ENCODE measurements at regions not wholly inside any gene's neighbourhood (a gene's known extent, or its start where the extent isn't known, plus 50 kb on each side); places are given as distances from the start of the nearest gene placed in this dataset.
A peak's percentile ranks its signal among the peaks of the same experiment; 100 is the strongest.

DNA sequence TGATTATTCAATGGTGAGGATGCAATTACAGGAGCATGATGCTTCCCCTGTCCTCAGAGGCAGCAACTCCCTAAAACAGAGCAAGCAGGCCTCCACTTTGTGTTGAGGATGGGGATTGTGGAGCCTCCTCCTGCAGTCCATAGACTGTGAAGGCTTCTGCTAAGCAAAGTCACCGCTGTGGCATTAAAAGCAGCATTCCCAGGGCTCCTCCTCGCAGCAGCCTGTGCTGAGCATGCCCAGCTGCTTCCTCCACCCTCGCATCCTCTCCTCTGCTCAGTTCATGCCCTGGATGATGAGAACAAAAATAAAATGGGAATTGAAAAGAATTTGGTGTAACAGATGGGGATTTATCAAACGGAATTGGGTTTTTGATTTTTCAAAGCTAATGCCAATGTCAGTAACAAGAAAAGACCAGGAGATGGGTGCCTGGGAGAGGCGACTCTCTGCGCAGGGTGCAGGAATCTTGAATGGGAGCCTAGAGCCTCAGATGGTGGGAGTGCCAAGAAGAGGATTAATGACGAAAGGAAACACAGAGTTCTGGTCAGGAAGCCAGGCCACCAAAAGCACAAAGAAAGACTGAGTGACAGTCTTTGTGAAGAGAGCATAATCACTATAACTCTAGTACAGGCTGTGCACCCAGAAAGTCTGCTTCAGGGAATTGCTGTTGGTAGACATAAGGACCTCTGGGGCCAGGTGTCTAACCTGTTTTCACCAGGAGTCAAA, 347.6 kb downstream of the TPBG start:
- Histone ChIP-seq H3K27me3 (no peaks in the 10 kb centered on the region), H3K9me3 (peaks cover 0 to 10% (median 0%) of the 10 kb centered on the region in 4 donors), H3K4me3 (no peak overlapping the region), H3K27ac (no peak overlapping the region), H3K36me3 (no peaks in the 10 kb centered on the region), H3K4me1 (no peaks in the 10 kb centered on the region)
- peak in 1 of 2 donors; percentile 46 for ATAC-seq (ENCODE audit: low FRiP score in 2 of 2)
- WGBS, 2 donors = 57 to 63% methylated on average over 6 to 7 of the region's 7 CpGs
- TF ChIP-seq POLR2A (IDR thresholded peaks at IDR 0.05) (no peak), POLR2AphosphoS5 (IDR thresholded peaks at IDR 0.05) (no peak), EP300 (IDR thresholded peaks at IDR 0.05) (no peak)
- TF ChIP-seq, protein P1, sequence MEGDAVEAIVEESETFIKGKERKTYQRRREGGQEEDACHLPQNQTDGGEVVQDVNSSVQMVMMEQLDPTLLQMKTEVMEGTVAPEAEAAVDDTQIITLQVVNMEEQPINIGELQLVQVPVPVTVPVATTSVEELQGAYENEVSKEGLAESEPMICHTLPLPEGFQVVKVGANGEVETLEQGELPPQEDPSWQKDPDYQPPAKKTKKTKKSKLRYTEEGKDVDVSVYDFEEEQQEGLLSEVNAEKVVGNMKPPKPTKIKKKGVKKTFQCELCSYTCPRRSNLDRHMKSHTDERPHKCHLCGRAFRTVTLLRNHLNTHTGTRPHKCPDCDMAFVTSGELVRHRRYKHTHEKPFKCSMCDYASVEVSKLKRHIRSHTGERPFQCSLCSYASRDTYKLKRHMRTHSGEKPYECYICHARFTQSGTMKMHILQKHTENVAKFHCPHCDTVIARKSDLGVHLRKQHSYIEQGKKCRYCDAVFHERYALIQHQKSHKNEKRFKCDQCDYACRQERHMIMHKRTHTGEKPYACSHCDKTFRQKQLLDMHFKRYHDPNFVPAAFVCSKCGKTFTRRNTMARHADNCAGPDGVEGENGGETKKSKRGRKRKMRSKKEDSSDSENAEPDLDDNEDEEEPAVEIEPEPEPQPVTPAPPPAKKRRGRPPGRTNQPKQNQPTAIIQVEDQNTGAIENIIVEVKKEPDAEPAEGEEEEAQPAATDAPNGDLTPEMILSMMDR (IDR thresholded peaks at IDR 0.05) = no peak
- no peak for DNase-seq

DNA sequence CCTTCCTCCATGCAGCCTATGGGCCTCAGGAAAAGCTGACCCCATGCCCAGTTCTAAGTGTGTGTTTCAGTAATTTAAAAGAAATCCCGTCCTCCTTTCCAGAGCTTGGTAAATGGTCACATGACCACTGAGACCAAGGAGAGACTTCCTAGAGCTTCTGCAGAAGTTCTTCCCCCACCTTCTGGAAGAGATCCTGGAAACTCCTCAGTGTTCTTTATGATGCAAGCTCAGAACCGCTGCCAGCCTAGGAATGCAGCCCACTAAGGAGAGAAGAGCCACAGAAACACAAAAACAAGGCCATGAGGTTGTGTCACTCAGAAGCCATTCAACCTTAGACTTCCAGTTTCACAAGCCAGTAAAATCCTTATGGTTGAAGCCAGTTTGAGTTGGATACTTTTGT, 348.4 kb downstream of the TPBG start:
- ATAC-seq (ENCODE audit: low FRiP score in 2 of 2) = peak in 1 of 2 donors; percentile 63

DNA sequence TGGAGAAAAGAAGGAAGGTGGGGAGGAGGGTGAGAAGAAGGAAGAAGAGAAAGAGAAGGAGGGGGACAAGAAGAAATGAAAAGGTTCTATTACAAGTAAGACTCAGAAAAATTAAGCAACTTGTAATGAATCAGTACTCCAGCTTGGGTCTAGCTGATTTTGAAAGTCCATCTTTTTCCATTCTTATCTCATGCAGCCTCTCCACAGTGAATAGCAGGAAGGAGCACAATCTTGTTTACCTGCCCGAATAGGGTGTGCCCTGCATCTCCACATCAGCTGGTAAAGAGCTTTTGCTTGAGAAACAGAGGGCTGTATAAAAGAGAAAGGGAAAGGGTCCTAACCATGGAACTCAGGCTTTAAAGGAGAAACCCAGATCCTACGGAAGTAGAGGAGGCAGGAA, 348.8 kb downstream of the TPBG start:
- no peaks in the 10 kb centered on the region for H3K4me1 ChIP-seq
- H3K27me3 ChIP-seq = no peaks in the 10 kb centered on the region
- no peak for ATAC-seq (ENCODE audit: low FRiP score in 2 of 2)
- no peak for TF ChIP-seq POLR2AphosphoS5 (IDR thresholded peaks at IDR 0.05)
- TF ChIP-seq, protein P1 (IDR thresholded peaks at IDR 0.05) = no peak
- no peak for TF ChIP-seq POLR2A (IDR thresholded peaks at IDR 0.05)
- no peak for TF ChIP-seq EP300 (IDR thresholded peaks at IDR 0.05)
- H3K36me3 ChIP-seq = no peaks in the 10 kb centered on the region
- H3K9me3 ChIP-seq = peaks cover 0 to 10% (median 0%) of the 10 kb centered on the region in 4 donors
- H3K27ac ChIP-seq = no peak overlapping the region
- H3K4me3 ChIP-seq = no peak overlapping the region
- WGBS, 2 donors = 42 to 62% methylated on average over 2 of the region's 2 CpGs
- DNase-seq = no peak

More for the DNA sequence above, 348.4 kb downstream of the TPBG start:
- no peaks in the 10 kb centered on the region for H3K4me1 ChIP-seq
- H3K4me3 ChIP-seq = no peak overlapping the region
- DNase-seq = no peak
- H3K27ac ChIP-seq = no peak overlapping the region
- TF ChIP-seq EP300 (IDR thresholded peaks at IDR 0.05) (no peak), POLR2A (IDR thresholded peaks at IDR 0.05) (no peak), POLR2AphosphoS5 (IDR thresholded peaks at IDR 0.05) (no peak)
- TF ChIP-seq, protein P1 (IDR thresholded peaks at IDR 0.05) = no peak
- peaks cover 0 to 10% (median 0%) of the 10 kb centered on the region in 4 donors for H3K9me3 ChIP-seq
- 32 to 33% methylated on average over 2 of the region's 2 CpGs for WGBS, 2 donors
- no peaks in the 10 kb centered on the region for H3K27me3 ChIP-seq
- no peaks in the 10 kb centered on the region for H3K36me3 ChIP-seq

DNA sequence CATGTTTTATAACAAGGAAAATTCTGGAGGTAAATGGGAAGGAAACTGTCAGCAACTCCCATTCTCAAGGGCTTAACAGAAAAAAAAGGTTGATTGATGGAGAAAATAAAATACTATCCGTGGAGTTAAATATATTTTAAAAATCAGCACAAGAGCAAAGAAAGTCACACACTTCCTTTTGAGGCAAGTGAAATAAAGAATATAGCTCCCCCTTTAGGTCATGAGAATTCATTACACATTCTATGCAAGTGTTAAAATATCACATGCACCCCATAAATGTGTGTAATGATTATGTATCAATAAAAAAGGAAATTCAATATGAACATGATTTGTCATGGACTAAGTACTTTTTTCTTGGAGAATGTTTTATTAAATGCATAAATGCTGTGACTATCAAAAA, 349.2 kb downstream of the TPBG start:
- no peak for ATAC-seq (ENCODE audit: low FRiP score in 2 of 2)
- H3K27ac ChIP-seq = no peak overlapping the region
- H3K27me3 ChIP-seq = no peaks in the 10 kb centered on the region
- H3K9me3 ChIP-seq = peaks cover 0 to 10% (median 0%) of the 10 kb centered on the region in 4 donors
- TF ChIP-seq, protein P1 (IDR thresholded peaks at IDR 0.05) = peak in 1 of 6 experiments; percentile 23
- no peak for TF ChIP-seq POLR2A (IDR thresholded peaks at IDR 0.05)
- H3K4me1 ChIP-seq = no peaks in the 10 kb centered on the region
- DNase-seq = no peak
- H3K36me3 ChIP-seq = no peaks in the 10 kb centered on the region
- 38 to 65% methylated on average over 1 of the region's 1 CpG for WGBS, 2 donors
- H3K4me3 ChIP-seq = no peak overlapping the region

DNA sequence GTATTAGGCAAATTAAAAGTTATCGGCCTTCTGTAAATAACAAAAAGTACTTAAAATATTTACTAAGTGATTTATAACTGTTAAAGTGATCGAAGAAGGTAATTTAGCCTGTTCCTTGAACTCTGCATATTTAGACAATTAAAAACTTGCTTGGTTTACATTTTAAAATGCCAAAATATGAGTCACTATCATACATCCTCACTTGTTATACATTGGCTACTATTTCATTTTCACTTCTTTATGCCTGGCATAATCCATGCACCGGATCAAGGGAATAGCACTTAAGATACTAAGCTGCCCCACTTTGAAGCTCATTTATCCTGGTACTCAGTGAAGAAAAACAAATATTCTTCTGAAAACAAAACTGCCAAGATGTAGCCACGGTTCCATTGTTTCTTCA, 344.6 kb downstream of the UBE3D start:
- WGBS, 2 donors = 76 to 78% methylated on average over 4 of the region's 4 CpGs
- Histone ChIP-seq H3K9me3 (no peaks in the 10 kb centered on the region), H3K27me3 (no peaks in the 10 kb centered on the region), H3K4me3 (no peak overlapping the region), H3K4me1 (no peaks in the 10 kb centered on the region), H3K27ac (no peak overlapping the region), H3K36me3 (no peaks in the 10 kb centered on the region)
- TF ChIP-seq, protein P1 (IDR thresholded peaks at IDR 0.05) = no peak
- TF ChIP-seq POLR2AphosphoS5 (IDR thresholded peaks at IDR 0.05) (no peak), POLR2A (IDR thresholded peaks at IDR 0.05) (no peak), EP300 (IDR thresholded peaks at IDR 0.05) (no peak)
- DNase-seq (no peak), ATAC-seq (ENCODE audit: low FRiP score in 2 of 2) (no peak)
